Fibroblast of lung (primary cell): ENCODE measurements at regions not wholly inside any gene's neighbourhood (a gene's known extent, or its start where the extent isn't known, plus 50 kb on each side); places are given as distances from the start of the nearest gene placed in this dataset.

Experiments
- DNase-seq, 2 donors: peaks; one replicate each; pipeline versions ENCODE4 v3.0.0 to v3.0.0-alpha.2; 2010; ENCODE audit warnings: low read depth in 2 of 2
- H2AFZ ChIP-seq: 2 replicates; pipeline ENCODE4 v1.5.1; 2012; ENCODE audit warnings: low read length, control low read depth, inconsistent platforms
- H3K27ac ChIP-seq: 2 replicates; pipeline ENCODE4 v1.5.1; 2011; ENCODE audit warnings: low read length, control low read depth; ENCODE audit not compliant: insufficient read depth
- H3K27me3 ChIP-seq: 2 replicates; pipeline ENCODE4 v1.5.1; 2011; ENCODE audit warnings: mild to moderate bottlenecking, low read length; ENCODE audit not compliant: control insufficient read depth, insufficient read depth
- H3K36me3 ChIP-seq: 2 replicates; pipeline ENCODE4 v1.5.1; 2011; ENCODE audit warnings: low read length; ENCODE audit not compliant: control insufficient read depth, insufficient read depth
- H3K4me1 ChIP-seq: 2 replicates; pipeline ENCODE4 v1.5.1; 2011; ENCODE audit warnings: low read length; ENCODE audit not compliant: control insufficient read depth, insufficient read depth; ENCODE audit errors: extremely low read depth
- H3K4me2 ChIP-seq: 2 replicates; pipeline ENCODE4 v1.5.1; 2011; ENCODE audit warnings: low read length, control low read depth; ENCODE audit not compliant: insufficient read depth; ENCODE audit errors: extremely low read depth
- H3K4me3 ChIP-seq, 4 experiments: fragments of 200-600 bp in 1 of 4; sonication (generic) in 1 of 4; replicated peaks in 1 of 4; 2 replicates each; pipeline ENCODE4 v1.5.1; 2011 to 2016; ENCODE audit warnings: low read length in 4 of 4, low read depth in 3 of 4, mild to moderate bottlenecking in 3 of 4, control low read depth in 2 of 4, inconsistent platforms in 1 of 4, mixed read lengths in 1 of 4; ENCODE audit not compliant: insufficient read depth in 1 of 4; ENCODE audit errors: control extremely low read depth in 1 of 4
- H3K79me2 ChIP-seq: 2 replicates; pipeline ENCODE4 v1.5.1; 2012; ENCODE audit warnings: mild to moderate bottlenecking, low read length, inconsistent platforms; ENCODE audit not compliant: control insufficient read depth, insufficient read depth
- H3K9ac ChIP-seq: 2 replicates; pipeline ENCODE4 v1.5.1; 2011; ENCODE audit warnings: mild to moderate bottlenecking, low read length, control low read depth; ENCODE audit not compliant: insufficient read depth
- H3K9me3 ChIP-seq: 2 replicates; pipeline ENCODE4 v1.5.1; 2012; ENCODE audit warnings: low read depth, low read length; ENCODE audit not compliant: control insufficient read depth, insufficient read depth
- H4K20me1 ChIP-seq: 2 replicates; pipeline ENCODE4 v1.5.1; 2011; ENCODE audit warnings: low read length; ENCODE audit not compliant: control insufficient read depth, insufficient read depth; ENCODE audit errors: extremely low read depth
- CTCF ChIP-seq, 2 donors: IDR thresholded peaks in 1 of 2; conservative IDR thresholded peaks in 1 of 2; 1 replicate in 1 of 2; 2 replicates in 1 of 2; pipeline ENCODE4 v1.5.1; 2011 to 2012; ENCODE audit warnings: low read length in 2 of 2, control low read depth in 1 of 2, inconsistent platforms in 1 of 2, low read depth in 1 of 2, mild to moderate bottlenecking in 1 of 2
- EZH2 ChIP-seq: IDR thresholded peaks from 2 replicates; pipeline ENCODE4 v1.5.1; 2012; ENCODE audit warnings: low read length, control low read depth, mild to moderate bottlenecking; ENCODE audit errors: missing control alignments

- Histone ChIP-seq H3K79me2 (no peaks in the 10 kb centered on the region), H3K9ac (no peak overlapping the region), H3K27ac (no peak overlapping the region), H2AFZ (no peak overlapping the region), H3K36me3 (no peaks in the 10 kb centered on the region), H3K9me3 (no peaks in the 10 kb centered on the region), H3K27me3 (no peaks in the 10 kb centered on the region), H3K4me1 (no peaks in the 10 kb centered on the region), H3K4me2 (peak overlapping the region; percentile 66), H3K4me3 (no peak overlapping the region), H4K20me1 (no peaks in the 10 kb centered on the region)
- no peak for TF ChIP-seq EZH2
- TF ChIP-seq CTCF (conservative IDR thresholded peaks at IDR 0.05 in 1 of 2, IDR thresholded peaks at IDR 0.05 in 1 of 2; ENCODE audit: low read depth in 1 of 2, low read length in 2 of 2): peak; percentile 63 to 64
- DNase-seq: peak in 1 of 2 donors; percentile 77
These were observed 448.5 kb downstream of the ZEB2 start for GRCh38 chr2:144071461-144071860.

GRCh38 chr2:144067506-144067905 is 452.4 kb downstream of the ZEB2 start:
- Histone ChIP-seq H3K9ac (no peak overlapping the region), H3K27ac (no peak overlapping the region), H3K36me3 (no peaks in the 10 kb centered on the region), H3K79me2 (no peaks in the 10 kb centered on the region), H2AFZ (no peak overlapping the region), H3K27me3 (no peaks in the 10 kb centered on the region), H4K20me1 (no peaks in the 10 kb centered on the region), H3K4me2 (no peak overlapping the region), H3K4me1 (no peaks in the 10 kb centered on the region), H3K4me3 (no peak overlapping the region), H3K9me3 (no peaks in the 10 kb centered on the region)
- no peak for DNase-seq
- TF ChIP-seq CTCF (conservative IDR thresholded peaks at IDR 0.05 in 1 of 2, IDR thresholded peaks at IDR 0.05 in 1 of 2; ENCODE audit: low read depth in 1 of 2, low read length in 2 of 2) (no peak), EZH2 (no peak)

- no peak overlapping the region for H3K27ac ChIP-seq
- no peaks in the 10 kb centered on the region for H3K79me2 ChIP-seq
- no peaks in the 10 kb centered on the region for H3K4me1 ChIP-seq
- H3K27me3 ChIP-seq: no peaks in the 10 kb centered on the region
- no peak overlapping the region for H2AFZ ChIP-seq
- no peak for DNase-seq
- H3K9me3 ChIP-seq: no peaks in the 10 kb centered on the region
- H4K20me1 ChIP-seq: no peaks in the 10 kb centered on the region
- no peak overlapping the region for H3K4me3 ChIP-seq
- H3K9ac ChIP-seq: no peak overlapping the region
- no peak overlapping the region for H3K4me2 ChIP-seq
- TF ChIP-seq EZH2: no peak
- no peak for TF ChIP-seq CTCF (conservative IDR thresholded peaks at IDR 0.05 in 1 of 2, IDR thresholded peaks at IDR 0.05 in 1 of 2; ENCODE audit: low read depth in 1 of 2, low read length in 2 of 2)
- no peaks in the 10 kb centered on the region for H3K36me3 ChIP-seq
These were observed 456.3 kb downstream of the ZEB2 start for GRCh38 chr2:144063602-144064001.
